NOMO-1 treated with DMSO at 0.1 percent for 48 hours (cell line): ENCODE measurements at regions not wholly inside any gene's neighbourhood (a gene's known extent, or its start where the extent isn't known, plus 50 kb on each side); places are given as distances from the start of the nearest gene placed in this dataset.

Experiments
- DNase-seq: peaks from one replicate; lab custom pipeline; 2025; ENCODE audit not compliant: unreplicated experiment; lab: John Stamatoyannopoulos, UW

DNA sequence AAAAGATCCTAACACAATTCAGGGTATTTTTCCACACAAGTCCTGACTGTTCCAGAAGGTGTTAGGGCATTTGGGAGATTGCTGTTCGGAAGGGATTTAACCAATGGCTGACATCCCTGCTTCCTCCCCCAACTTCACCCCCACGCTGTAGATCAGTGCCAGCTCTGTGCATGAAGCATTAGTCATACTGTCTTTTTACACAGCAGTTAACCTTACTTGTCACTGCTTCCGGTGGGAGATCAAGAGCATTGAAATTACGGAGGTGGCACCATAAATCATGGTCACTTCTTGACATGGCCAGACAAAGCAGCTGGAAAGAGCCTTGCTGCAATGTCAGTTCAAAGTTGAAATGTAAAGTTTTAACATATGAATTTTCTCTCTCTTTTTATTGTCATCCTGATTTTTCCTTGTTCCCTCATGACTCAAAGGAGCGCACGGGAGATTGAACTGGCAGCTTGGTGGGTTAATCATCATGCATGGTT is 70.2 kb downstream of the HRH4 start:
- peak; percentile 95 for DNase-seq

DNA sequence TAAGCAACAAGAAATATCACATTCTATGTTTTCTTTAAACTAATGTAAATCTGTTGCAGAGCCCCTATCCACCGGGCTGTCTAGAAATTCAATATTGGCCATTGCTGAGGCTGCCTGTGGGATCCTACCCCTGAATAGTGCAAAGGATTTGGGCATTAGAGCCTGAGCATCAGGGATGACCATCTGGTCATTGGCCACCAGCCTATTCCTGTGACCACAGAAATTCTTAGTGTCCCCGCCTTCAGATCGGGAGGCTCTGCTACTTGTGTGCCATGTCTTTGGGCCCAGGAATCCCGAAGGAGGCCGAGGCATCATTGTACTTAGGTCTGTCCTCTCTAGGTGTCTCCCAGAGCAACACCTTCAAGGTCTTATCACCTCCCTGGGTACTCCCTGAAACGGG is 73.8 kb downstream of the HRH4 start:
- DNase-seq: no peak

DNA sequence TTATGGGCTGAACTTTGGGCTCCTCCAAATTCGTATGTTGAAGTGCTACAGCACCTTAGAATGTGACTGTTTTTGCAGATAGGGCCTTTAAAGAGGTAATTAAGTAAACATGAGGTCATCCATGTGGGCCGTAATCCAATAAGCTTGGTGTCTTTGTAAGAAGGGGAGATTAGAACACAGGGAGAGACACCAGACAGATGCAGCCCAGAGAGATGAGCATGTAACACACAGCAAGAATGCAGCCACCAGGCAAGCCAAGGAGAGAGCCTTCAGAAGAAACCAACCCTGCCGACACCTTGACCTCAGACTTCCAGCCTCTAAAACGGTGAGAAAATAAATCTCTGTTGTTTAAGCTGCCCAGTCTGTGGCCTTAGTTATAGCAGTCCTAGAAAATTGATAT is 74.3 kb downstream of the HRH4 start:
- DNase-seq: no peak

DNA sequence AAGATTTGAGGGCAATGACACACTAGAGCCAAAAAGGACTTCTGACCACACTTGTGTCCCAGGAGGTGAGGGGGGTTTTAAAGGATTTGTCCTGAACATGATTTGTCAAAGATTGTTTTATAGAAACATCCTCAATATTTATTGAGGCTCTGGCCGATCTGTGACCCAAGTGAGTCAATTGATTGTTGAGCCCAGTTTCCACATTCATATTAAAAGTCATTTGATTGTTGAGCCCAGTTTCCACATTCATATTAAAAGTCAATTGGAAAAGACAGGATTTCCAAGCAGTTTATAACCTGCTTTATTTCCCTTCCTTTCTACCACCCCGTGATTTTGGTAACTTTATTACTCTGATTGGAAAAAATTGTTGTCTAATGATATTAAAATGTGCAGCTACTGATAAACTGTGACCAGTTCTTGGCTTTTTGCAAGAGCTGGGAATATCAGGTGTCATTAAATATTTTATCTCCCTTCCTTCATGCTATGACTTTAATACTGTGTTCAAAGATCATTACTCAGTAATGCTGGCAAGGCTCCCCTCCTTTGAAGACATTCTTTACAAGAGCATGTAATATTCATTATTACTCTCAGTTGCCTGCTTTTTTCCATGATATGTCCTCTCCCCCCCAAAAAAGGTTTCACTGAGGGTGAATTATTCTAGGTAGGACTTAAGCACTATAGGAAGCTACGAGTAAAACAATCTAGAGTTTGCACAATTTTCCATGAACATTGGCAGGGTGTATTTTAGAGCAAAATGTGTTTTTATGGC is 75.3 kb downstream of the HRH4 start:
- DNase-seq: no peak

DNA sequence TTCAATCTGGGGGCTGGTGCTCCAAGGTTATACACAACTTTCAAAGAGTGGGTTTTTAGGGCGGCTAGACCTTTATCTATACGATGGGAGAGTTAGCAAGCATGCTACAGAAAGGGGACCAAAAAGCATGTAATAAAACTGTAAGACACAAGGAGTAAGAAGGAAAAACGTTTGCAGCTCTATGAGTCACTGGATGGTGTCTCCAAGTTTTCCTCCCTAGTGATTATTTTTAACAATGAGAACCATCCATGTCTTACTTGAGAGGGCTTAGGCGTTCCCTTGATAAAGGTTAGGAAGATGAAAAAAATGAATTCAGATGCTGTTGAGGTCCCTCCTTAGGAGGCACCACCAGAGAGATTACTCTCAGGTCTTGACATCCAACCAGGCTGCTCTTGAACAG is 75.9 kb downstream of the HRH4 start:
- DNase-seq: no peak

DNA sequence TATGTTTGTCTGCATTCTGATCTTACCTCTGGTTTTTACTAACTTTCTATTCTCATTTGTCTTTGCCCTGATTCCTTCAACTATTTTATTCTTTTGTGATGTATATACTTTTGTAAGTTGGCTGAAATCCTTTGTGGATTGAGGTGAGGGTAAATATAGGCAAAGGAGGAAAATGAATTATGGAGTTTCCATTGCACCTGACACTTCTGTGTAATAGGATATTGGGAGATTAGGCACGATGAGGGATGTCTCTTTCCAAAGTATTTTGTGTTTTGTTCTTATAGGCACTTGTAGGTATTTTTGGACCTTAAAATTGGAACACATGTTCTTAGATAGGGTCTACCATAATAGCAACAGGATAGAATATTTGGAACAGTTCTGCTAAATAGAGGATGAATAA is 76.4 kb downstream of the HRH4 start:
- no peak for DNase-seq

DNA sequence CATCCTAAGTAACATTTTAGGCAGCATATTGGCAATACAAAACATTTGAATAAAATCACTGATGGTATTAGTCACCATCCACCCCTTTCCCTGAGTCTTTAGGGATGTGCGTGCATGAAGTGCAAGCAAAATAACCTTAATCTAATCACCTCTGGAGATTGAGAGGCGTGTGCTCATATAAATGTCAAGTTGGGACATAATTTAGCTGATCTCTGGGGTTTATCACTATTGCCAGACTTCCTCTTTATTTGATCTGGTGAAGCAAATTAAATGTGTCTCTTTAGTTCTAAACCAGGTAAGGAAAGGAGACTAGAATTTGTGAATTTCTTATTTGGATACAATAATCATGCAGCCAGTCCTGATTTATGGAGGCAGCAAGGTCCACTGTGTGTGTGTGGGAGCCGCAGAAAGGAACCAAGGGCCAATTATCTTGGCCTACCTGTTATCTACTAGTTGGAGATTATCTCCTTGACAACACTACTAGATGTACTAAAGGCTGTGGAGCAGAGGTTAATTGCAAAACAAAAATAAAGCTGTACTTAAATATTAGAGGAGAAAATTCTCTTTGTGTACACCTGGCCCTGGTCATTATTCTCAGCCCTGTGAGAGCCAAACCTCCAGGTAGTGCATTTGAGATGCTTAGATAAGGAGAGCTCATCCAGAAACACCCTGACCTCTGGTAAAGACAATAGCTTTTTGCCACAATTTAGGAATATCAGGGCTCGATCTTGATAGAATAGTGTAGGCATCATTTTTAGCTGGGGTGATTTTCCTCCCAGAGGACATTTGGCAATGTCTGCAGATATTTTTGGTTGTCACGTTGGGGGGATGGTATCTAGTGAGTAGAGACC is 78.2 kb downstream of the HRH4 start:
- peak; percentile 73 for DNase-seq

DNA sequence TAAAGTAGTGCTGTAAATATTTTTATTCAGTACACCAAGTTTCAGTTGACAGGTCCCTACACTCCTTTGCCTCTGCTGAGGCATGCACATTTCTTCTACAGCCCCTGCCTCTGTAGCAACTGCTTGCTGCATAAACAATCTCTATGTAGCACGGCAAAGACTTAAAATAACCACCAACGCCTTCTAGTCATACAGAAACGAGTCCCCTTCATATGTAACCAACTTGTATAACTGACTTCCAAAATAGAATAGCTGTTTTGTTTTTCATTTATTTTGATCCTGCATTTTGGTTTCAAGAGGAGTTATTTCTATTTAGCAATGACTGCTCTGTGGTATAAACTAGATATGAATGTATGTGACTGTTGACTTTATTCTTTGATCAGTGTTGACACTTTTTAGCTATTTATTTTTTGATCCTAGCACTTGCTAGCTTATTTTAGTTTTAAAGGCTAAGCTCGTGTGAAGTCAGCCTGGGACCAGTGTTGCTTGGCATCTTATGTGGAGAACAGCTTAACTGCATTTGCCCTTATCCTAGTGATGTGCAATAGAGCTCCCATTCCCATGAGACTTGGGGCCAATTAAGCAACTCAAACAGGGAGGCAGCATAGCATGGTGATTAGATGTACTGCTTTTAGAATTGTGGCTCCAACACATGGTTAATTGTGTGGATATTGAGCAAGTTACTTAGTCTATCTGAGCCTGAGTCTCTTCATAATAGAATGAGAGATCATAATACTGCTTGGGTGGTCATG is 79.6 kb downstream of the HRH4 start:
- DNase-seq: no peak

DNA sequence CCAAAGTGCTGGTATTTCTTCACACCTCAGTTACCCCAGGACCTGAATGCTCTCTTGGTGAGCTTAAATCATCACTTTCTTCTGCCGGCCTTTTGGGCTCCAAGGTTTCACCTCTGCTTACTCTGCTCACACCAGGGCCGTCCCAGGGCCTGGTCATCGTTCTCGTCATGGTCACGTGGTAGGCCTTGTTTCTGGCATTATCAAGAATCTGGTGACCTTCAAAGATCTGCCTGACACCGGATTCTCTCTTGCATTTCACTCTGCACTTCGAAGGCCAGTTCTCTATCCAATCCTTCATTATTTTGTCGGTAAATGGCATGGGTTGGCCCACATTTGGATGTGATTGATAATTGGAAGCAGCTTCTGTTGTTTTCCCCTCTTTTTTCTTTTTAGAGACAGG is 80.5 kb downstream of the HRH4 start:
- no peak for DNase-seq

DNA sequence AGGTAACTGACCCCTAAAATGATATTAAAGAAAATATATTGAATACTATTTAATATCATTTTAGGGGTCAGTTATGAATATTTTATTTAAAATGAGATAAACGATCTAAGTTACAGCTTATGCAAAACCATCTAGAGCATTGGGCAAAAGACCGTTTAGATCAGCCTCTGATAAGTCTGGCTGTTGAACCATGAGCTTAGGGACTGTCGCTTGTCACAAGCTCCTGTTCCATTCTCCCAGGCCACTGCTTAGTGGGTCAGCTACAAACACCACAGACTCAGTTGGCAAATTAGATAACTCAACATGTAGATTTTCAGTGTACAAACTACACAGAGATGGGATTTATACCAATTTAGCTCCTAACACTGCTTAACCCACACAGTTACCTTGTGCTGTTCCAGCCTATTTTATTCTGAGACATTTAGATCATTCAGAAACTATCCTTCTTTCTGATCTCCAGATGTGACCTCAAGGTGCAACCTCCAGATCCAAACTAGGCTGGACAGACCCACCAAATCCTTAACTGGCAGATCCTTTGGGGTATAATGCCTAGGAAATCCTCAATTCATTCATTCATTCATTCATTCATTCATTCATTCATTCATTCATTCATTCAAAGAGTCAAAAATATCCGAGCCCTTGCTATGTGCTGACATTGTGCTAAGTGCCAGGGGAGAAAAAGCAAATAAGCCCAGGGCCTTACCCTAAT is 82.8 kb downstream of the HRH4 start:
- no peak for DNase-seq

DNA sequence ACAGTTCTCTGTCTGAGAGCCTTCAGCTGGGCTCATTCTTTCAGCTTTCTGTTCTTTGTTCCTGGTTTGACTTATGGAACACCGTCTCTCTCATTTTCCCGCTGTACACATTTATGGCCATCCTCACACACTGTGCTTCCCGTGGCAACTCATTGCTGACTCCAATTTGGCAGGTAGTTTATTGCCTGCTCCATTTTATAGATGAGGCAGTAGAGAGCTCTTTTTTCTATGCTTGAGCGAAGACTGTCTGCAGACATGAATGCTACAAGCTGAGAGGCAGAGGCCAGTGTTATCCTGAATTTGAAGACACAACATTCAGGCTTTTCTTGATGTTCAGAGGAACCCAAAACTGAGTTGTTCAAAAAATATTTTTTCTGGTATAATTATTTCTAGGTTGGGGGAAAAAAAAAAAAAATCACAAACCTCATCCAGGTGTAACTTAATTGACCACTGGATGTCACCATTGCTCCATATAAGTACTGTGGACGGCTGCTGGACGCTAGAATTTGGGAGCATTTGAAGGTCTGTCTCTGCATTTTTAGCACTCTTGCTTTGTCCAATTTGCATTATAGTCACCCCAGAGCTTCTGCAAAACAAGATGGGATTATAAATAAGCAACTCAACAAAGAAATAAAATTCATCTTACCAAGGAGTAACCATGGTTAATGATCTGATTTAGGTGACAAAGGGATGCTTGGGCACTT is 83.5 kb downstream of the HRH4 start:
- peak; percentile 34 for DNase-seq

DNA sequence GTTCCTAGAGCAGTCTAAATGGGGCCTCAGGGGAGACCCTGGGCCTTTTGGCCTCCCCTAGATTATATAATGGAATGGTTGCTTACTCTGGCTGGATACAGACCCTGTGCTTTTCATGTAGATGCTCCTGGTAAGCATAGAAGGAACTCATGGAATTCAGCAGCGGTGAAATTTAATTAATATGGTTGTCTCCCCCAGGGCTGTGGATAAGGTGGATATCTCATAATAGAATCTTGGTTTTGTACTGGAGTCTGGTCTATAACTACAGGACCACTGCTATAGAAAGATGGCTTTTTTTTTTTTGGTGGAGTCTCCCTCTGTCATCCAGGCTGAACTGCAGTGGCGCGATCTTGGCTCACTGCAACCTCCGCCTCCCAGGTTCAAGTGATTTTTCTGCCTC is 84.5 kb downstream of the HRH4 start:
- DNase-seq: no peak

DNA sequence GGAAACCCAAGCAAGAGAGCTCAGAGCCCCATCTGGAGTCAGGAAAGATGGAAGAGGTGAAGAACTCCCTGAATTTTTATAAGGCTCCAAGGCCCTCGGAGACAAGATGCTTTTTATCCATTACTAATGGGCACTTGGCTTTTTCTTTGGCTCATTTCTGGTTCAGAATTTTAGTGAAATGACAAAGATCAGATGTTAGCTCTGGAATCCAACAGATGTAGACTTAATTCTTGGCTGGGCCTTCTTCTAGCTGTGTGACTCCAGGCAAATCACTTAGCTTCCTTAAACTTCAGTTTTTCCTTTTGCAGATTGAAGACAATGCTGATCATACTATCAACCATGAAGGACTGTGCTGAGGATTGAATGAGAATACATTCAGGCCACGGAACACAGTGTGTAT is 85.2 kb downstream of the HRH4 start:
- DNase-seq: no peak

DNA sequence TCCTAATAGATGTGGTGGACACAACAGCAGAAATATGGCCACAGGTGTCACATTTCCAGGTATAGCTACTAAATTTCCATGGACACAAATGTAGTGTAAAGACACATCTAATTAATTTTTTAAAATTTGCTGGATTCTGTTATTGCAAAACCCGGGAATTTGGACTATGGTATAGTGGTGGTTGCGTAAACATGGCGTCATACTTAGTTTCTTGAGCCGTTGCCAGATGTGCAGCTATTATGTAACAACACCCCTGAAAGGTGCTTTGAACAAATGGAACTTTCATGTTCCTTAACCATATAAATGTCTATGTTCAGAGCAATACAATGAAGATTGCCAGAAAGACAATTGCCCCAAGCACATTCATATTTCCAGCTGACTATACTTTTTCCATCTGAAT is 85.9 kb downstream of the HRH4 start:
- peak; percentile 43 for DNase-seq

DNA sequence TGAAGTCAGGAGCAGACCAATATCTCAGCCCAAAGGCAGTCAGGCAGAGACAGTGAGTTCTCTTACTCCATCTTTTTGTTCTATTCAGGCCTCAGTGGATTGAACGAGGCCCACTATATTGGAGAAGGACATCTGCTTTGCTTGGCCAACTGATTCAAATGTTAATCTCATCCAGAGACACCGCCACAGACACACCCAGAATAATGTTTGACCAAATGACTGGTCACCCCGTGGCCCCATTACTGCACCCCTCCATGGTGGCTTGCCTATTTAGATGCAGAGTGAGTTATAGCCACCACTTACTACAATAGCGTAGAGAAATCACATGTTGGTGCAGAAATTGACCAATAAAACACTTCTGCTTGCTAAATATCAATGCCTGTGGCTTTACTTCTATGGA is 88.1 kb downstream of the HRH4 start:
- DNase-seq: peak; percentile 24

DNA sequence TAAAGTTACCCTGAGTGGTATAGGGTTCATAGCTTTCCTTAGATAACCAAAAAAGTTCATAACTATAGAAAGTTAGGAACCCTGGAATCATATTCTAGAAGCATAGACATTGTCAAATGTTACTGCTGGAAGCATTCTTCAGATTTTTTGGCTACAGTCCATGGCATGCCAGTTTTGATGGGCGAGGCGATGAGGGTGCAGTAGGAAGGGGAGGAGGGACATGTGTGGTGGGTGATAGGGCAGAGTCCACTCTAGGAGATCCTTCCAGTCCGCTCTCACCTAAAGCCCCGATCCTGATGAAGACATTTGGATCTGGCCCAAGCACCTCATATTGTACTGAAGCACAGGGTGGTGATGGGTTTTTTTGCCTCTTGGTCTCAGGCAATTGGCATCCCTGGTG is 91.8 kb downstream of the HRH4 start:
- DNase-seq: no peak

DNA sequence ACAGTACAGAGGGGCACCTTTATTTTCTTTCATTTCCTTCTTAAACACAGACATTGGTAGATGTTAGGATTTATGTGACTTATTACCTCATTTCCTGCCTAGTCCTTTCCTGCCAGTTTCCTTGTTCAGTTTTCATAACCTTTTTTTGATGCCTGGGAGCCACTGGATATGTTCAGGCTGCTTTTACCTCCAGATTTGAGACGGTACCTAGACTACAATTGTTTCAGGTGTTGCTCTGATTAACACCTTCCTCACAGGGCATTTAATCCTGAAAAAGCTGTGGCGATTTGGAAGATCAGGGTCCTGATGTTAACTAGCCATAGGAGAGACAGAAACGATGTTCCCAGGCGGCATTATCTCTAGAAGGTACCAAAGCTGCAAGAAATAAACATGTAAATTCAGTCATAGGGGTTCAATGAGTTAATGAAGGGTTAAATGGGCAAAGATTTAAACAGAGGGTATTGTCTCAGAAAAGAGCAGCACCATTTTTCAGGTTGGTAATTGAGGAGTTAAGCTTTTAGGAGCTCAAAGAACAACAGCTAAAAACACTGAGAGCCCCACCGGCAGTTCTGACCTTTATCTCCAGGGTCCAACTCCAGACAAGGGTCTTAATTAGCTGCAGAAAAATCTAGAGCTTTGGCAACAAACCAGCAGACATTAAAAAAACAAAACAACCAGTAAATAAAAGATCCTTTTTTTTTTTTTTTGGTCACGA is 93.3 kb downstream of the HRH4 start:
- peak; percentile 40 for DNase-seq

DNA sequence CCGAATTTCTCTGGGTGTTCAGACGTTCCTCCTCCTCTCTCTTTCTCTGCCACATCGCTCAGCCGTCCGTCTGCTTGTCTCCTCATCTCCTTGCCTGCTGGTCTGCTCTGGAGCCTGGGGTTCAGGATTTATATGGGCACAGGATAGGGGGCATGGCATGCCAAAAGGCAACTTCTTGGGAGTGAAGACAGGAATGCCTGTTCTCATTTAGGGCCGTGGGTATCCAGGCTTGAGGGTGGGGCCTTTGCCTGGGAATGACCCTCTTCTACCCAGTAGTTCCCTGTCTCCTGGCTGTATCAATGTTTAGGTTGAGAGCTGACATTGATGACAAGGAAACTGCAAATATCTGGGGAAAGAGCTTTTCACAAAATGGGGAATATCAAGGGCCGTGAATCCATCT is 98.0 kb downstream of the HRH4 start:
- DNase-seq: no peak

DNA sequence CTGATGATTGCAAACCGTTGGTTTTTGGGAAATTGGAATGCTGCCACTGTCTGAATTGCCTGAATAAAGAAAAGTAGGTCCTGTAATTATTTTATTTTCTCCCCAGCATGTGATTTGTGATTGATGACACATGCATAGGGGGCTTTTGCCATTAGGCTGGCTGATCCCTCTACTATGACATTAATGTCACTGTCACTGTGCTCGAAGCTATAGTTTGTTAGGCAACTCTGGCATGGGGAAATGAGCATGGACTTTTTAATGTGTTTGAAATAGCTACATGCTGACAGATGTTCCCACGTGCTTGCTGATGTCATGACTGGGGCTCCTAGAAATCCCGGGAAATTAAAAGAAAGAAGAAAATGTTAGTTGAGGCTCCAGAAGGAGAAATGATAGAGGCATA is 99.1 kb downstream of the HRH4 start:
- DNase-seq: no peak

DNA sequence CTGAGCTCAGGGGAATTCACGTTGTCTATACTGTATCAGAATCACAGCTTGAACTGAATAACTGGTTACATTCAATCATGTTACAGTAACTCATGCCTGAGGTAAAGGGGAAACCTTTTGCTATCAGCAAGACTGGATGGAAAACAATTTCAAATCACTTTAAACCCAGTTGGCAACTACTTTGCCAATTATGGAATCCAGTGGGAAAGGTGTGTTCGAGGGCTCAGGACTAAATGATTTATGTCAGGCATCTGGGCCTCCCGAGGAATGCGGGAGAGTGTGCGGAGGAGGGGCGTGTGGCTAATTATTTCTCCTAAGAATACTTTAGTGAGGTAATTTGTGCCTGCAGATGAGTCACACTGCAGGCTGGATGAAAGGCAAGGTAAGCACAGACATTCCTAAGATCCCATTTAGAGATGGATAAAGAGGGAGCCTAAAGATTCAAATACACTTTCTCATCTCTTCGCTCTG is 100.1 kb downstream of the HRH4 start:
- no peak for DNase-seq
